ENCODE measurements at regions not wholly inside any gene's neighbourhood (a gene's known extent, or its start where the extent isn't known, plus 50 kb on each side); places are given as distances from the start of the nearest gene placed in this dataset.

DNA sequence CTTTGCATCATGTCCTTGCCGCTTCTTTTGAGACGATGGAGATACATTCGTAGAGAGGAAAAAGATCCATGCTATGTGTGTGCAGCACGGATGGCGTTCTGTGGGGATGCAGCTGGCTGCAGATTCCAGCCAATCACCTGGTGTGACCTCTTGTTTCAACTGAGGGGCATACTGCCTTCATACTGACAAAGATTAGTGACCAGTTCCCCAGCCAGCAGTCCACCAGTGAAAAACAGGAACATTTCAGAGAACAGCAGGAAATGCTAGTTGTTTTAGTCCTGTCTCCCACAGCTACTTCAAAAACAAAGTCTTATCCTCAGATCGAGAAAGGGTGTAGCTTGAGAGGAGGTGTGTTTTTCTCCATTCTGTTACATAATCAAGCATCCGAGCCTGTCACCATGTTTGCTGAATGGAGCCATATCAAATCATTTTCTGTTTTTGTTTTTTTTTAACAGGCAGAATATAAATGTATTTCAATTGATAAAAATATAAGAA is 255.7 kb upstream of the FMN2 start:
- DNase-seq = no peak

DNA sequence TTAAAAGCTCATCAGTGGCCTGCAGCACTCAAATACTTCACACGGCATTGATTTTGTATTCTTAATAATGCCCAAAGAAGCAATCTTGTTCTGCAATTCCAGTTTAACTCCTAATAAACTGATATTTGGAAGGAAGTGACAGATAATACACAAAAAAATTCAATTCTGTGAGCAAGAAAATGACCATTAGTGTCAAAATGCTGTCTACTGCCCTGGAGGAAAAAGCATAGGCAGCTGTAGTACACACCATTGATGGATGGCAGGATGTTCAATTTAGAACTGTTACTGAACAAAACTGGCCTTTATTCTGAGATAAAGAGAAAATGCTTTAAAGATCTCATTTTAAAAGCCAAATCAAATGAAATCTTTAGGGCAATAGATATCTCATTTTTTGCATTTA is 251.3 kb upstream of the FMN2 start:
- DNase-seq = no peak

DNA sequence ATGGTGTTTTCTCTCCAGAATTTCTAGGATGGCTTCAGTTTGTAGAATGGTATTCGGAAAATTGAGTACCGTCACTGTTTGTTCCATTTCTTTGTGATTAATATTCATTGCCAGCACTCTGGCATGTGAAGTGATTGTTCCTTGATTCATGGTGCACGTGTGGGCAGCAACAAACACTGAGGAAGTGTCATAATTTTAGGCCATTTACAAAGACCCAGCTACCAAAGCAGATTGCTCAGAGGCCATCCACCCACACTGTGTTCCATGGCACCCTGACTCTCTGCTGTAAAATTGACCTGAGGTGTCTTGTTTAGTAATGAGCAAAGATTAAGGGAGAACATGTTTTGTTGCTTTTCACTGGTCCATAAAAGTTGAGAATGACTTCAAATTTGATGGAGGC is 250.9 kb upstream of the FMN2 start:
- no peak for DNase-seq

DNA sequence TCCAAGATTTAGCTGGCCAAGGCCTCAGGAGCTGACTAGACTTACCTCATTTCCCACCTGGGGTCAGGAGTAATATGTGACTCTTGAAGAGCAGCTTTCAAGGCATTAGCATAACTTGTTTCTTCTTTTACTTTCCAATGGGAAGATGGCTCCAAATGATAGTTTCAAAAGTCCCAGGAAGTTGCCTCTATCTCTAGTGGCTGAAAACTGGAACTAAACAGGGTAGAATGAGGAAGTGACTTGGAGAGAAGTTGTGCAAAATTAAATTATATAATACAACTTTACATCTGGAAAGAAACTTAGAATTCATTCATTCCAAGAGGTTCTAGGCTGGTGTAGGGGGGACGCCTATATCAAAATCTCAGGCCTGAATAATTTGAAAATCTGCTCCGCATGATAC is 250.1 kb upstream of the FMN2 start:
- DNase-seq = no peak

DNA sequence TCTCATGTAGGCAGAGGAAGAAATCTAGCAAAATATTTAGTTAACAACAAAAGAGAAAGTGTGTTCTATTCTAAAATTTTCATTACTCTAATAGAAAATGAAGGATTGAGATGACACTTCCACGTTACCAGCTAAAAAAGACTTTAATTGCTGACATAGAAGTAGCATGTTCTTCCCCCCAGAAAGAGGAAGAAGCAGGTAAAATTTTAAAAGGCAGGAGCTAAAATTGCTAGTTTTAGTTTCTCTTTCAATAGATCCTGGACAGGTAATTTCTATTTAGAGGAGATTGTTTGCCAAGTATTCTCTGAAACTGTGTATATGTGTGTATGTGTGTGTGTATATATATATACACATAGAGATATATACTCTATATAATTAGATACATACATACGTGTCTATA is 248.1 kb upstream of the FMN2 start:
- DNase-seq = no peak

DNA sequence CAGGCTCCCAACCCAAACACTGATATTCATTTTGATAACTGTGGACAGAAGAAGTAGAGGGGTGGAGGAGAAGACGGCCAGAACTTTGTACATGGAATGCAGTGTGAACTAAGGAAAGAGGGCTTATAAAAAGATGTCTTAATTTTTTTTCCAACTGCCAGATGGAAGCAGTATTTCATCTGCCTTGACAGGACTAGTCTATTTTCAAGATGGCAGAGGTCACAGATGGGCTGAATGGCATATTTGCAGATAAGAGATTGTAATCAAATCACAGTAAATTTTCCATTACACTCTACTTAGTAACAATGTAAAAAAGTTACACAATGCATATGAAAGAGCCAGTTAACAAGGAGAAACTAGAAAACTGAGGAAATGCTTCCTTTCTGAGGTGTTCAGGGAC is 246.8 kb upstream of the FMN2 start:
- no peak for DNase-seq

DNA sequence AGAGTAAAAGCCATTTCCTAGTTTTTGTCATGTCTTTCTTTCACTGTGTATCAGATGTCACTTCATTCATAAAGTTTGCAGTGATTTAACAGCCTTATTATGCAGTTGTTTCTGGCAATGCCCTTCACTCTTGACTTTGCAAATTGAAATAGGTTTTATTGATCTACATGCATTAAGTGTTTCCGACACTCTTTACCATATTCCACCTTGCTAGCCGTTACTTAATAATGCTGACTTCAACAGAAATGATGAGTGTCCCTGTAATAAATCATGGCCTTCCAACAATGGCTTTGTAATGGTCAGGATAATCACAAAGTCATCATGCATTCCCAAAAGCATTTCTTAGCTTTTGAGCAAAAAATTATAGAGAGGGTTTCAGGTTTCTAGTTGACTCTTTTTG is 236.8 kb upstream of the FMN2 start:
- DNase-seq = no peak

DNA sequence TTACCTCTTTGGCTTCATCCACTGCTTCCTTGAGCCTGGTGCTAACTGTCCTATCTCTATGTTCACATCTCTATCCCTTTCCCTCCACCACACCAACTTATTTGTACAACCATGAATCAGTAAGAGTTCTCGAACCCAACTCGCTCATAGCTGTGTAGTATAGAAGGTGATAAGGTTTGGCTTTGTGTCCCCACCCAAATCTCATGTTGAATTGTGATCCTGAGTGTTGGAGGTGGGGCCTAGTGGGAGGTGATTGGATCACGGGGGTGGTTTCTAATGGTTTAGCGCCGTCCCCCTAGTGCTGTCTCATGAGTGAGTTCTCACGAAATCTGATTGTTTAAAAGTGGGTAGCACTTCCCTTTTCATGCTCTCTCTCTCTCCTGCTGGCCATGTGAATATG is 235.6 kb upstream of the FMN2 start:
- DNase-seq = no peak

DNA sequence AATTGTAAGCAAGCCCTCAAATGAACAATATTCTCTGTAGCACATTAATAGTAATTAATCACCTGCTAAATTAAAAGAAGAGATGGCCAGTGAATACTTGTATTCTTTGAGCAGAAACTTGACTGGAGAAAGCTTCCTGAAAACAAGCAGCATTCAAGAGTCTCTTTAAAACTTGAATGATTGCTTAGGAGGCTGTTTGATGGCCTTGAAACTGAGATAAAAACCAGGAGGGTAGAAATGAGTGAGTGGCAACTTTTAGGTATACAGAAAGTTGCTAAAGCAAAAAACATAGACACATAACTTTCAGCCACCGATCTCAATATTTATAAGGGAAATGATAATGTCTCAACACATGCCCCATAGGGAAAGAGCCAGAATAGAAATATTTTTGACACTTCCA is 234.8 kb upstream of the FMN2 start:
- DNase-seq = no peak

DNA sequence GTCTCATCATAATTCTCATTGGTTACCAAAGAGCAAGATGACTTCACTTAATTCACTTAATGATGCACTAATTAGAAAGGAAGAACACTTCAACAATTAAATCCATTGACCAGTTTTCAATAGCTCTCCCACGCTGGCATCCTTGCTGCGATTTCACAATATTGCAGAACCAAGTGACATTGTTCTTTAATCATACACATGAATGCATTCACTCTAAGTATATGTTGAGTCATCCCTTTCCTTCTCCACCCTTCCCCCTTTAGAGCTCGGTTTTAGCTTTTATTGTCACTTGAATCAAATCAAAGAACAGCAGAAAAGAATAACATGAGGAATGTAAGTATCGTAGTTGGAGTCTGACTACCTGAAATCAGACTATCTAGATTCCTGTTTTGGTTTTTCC is 233.6 kb upstream of the FMN2 start:
- DNase-seq = no peak

DNA sequence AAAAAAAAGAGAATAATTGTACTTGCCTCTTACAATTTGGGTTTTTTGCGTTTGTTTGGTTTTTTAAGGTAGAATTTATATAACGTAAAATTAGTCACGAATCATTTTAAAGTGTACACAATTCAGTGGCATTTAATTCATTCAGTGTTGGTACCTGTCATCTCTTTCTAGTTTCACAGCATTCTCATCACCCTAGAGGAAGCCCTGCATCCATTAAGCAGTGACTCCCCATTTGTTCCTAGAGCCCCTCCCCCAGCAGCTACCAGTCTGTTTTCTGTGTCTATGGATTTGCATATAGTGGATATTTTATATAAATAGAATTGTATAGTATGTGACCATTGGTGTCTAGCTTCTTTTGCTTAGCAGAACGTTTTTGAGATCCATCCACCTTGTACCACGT is 233.2 kb upstream of the FMN2 start:
- no peak for DNase-seq

DNA sequence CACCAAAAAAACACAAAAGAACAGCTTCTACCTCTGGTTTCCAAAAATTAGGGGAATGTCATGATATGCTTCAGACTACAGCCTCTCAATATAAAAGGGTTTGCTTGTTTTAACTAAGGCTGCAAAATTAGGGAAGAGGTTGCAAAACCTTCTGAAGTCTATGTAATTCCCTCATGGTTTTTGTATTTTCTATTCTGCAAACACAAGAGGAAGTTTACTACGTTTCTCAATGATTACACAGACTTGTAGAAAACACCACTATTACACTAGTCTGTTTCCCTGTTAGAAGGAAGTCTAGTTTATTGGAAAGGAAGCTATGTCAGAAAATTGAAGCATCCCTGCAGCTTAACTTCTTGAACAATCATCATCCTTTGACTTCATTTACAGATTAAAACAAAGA is 229.7 kb upstream of the FMN2 start:
- no peak for DNase-seq

DNA sequence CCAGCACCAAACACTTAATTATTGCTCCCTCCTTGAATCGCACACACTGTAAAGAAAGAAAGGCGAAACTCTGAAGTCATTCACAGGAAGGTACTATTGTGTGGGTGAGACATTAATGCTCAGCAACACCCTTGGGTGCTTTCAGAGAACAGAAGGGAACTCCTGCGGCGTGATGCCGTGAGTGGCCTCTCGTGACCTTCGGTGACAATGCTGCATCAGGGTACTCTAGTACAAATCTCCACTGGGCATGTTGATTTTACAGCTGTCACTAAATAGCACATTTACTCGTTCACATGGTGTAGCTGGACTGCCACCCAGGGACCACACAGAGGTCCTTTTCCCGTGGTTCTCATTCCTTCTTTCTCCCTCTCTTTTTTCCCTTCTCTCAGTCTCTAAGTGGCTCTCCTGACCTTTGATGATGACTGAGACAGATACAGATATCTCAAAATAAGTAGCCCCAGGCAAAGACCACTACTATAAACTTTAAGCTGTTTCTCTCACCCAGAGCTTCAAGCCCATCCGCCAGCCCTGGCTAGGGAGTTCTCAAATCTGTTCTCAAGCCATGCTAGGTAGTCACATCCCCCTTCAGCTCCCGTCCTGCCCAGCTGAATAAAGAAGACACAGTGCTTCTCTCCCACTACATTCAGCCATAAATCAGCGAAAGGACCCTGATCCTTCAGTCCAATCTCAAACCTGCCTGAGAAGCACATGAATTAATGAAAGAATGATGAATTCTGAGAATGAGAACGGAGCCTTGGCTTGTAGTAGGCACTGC is 223.4 kb upstream of the FMN2 start:
- no peak for DNase-seq

DNA sequence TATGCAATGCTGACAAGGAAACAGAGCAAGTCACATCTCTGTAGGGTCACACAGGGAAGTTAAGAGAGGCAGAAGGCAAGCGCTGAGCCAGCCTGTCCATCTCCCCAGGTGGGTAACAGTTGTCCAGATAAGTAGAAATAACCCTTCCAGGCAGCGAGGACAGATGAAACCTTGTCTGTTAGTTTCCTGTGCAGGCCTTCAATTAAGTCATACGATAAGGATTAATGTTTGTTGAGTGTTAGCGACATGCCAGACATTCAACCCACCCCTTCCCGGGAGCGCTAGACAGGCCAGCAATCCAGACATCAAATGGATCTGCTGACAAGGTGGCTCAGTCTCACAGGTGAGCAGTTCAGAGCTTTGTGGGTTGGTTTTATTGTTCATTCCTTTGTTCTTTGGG is 221.5 kb upstream of the FMN2 start:
- DNase-seq = no peak

DNA sequence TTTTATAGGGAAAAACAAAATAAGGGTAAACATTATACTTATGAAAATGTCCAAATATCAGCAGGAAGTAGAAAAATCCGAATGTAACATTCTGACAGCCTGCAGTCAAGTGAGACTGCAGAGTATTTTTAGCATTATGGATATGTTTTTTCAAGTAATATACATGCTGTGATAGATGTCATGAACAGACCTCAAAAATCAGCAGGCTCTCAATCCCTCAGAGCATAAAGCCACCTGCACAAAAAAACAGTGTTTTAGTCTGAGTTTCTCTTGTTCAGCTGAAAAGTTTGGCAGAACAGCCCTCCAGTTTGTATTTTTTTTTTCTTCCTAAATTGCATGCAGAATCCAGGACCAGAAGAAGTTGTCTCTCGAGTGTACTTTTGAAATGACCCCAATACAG is 219.1 kb upstream of the FMN2 start:
- DNase-seq = no peak

DNA sequence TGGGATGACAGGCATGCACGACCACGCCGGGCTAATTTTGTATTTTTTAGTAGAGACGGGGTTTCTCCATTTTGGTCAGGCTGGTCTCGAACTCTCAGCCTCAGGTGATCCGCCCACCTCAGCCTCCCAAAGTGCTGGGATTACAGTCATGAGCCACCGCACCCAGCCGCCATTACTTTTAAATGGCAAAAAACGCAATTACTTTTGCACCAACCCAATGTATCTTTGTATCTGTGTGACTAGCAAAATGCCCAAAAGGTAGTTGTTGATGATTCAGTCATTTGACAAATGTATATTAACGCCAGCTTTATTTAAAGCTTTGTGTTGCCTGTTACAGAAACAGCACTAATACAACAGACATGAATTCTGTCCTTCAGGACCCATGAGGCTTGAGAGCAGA is 216.9 kb upstream of the FMN2 start:
- no peak for DNase-seq

DNA sequence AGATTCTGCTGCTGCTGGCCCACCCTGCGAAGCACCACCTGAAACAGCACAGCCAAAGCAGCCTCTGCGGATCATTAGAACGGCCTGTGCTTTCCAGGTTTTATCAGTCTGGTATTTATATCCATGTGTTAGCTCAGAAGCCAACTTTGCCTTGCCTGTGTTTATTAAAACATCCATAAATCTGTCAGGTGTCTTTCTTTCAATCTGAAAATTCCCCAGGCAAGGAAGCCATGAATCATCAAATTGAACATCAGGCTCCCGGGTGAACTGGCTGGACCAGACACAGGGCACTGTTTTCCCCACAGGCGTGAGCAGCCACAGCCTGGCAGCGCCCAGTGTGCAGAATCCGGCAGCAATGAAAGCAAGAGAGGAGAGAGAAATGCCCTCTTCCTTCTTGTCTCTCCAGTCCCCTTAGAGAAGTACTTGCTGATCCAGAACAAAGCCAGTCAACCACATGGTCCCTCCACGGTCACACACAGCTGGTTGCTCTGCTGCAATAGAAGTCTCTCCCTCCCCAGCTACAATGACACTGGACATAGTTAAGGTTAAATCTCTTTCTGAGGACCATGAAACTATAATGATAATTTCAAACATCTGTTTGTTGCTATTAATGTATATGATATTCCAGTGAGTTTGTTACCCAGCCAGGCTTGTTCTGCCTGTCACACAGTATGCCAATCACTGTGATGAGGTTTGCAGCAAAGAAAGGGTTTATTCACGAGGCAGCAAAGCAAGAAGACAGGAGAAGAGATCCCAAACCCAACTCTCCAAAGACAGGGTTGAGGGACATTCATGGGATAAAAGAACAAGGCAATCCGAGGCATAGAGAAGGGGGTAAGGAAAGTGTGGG is 212.1 kb upstream of the FMN2 start:
- no peak for DNase-seq

DNA sequence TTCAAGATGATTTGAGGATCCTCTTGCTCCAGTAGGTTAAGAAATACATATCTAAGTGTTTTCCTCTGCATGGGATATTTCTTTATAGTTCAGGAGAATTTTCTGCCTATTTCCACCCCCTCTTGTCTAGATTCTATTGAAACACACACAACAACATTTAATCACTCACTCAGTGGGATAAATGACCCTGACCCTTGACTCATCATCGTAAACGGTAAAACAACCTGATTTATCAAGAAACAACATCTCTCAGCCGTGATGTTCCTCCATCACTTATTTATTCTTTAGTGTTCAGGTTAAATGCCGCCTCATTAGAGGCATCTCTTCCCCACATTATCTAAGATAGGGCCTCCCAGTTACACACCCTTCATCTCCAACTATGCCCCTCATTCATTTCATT is 208.7 kb upstream of the FMN2 start:
- DNase-seq = no peak

DNA sequence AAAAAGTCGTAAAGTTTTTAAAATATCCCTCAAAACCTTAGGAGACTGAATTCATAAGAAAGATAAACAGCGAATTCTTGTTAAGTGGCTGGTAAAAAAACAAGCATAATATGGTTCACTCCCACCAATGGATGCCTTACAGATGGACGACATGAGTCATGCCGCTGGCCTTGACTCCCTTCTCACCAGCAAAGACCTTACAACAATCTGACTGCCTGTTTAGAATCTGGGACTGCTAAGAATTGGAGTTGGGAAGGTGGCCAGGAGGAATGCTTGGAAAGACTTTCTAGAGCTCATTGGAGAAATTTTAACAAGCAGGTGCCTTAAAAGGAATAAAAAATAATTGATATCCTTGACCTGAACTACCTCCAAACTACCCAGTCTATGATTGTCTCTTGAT is 206.9 kb upstream of the FMN2 start:
- DNase-seq = no peak

DNA sequence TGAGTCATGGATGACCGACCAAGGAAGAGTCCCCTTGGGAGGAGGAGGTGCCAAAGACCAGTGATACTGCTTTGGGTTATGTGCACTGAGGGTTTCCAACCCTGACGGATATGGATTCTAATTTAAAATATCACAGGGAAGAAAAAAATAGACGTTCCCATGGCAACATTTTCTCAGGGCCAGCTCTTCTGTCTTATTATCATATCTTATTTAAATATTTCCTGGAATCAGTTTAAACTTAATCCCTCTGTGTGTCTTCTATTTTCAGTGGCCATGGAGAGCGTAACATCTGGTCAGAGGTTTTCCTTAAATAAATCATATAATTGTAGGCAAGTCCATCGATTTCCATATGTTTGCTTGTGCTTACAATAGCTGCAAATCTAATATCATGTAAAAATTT is 205.4 kb upstream of the FMN2 start:
- no peak for DNase-seq

DNA sequence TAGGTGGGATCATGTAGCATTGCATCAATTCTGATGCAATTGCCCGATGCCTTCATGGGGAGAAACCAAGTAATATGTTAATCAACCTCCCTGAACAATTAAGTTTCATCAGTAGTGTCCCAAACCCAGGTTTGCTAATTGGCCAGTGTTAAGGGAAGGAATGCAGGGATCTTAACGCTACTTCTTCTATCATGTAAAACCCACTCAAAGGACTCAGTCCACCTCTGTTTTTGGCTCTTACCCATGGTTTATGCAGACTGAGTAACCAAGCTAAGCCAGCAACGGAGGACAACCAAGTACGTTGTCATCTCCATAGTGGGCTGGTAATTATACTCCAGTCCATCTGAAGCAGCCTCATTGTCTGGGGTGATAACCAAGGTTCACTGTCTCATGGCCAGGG is 203.0 kb upstream of the FMN2 start:
- DNase-seq = no peak

DNA sequence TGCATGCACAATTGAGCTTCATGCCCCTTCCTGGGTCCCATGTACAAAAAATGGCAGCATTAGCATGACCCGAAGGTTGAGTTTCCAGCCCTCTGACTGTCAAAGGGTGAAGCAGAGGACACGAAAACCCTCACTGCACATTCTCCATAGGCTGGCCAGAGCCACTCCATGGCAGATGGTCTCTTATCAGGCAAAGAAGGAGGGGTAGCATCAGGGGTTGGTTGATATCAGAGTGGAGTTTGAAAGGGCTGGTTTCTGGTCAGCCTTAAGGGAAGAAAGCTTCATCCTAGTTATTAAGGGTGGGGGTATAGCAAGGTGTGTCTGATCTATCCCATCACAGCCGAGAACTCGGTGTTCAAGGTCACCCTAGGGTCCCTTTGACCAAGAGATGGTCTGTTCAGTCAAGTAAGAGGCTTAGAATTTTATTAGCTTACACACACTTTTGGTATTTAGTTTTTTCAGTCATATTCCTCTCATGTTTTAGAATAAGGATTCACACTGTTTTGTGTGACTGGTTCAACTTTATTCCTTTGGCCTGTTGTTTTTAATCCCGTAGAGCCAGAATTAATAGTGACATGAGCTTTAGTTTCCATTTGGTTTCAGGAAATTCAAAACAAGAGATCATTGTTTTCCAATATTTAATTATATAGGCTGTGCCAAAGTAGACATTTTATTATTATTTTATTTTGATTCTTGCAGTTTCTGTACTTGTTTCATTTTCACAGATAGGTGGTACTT is 199.9 kb upstream of the FMN2 start:
- no peak for DNase-seq

DNA sequence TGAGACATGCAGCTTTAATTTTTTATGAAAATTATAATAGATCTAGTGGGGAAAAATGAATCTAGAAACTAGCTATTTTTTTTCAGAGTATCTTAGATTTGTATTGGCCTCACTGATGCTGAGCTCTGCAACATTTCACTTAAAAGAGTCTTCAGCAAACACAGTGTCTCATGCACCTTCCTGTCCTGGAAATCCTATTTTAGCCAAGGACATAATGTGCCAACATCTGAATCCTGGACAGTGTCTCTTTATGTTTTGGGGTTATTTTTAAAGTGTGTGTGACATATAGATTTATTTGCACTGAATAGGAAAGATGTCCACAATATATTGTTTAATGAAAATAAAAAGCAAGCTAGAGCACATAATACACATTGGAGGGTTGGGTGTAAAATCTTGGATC is 199.1 kb upstream of the FMN2 start:
- no peak for DNase-seq

Data from activated CD4-positive, CD25-positive, alpha-beta regulatory T cell (primary cell).